T-helper 22 cell (primary cell): ENCODE measurements at regions not wholly inside any gene's neighbourhood (a gene's known extent, or its start where the extent isn't known, plus 50 kb on each side); places are given as distances from the start of the nearest gene placed in this dataset.
"Not testable (repeated sequence)": the region's sequence is repeated elsewhere in the genome, so short reads cannot be mapped to it uniquely, and the experiment has no call there.

Source experiments
- DNase-seq: peaks from one replicate; pipeline ENCODE4 v3.0.0-alpha.2; 2020; ENCODE audit warnings: low read depth

- DNase-seq: no peak
These were observed 231.9 kb downstream of the DLL1 start for GRCh38 chr6:170058878-170059485.

- no peak for DNase-seq
These were observed 232.7 kb downstream of the DLL1 start for GRCh38 chr6:170057961-170058877.

GRCh38 chr6:170057034-170057734 is 233.7 kb downstream of the DLL1 start:
- no peak for DNase-seq

- DNase-seq: no peak
These were observed 234.6 kb downstream of the DLL1 start for GRCh38 chr6:170056278-170056711.

- DNase-seq: not testable (repeated sequence)
These were observed 235.1 kb downstream of the DLL1 start for GRCh38 chr6:170055797-170056196.

GRCh38 chr6:170053966-170054661 is 236.8 kb downstream of the DLL1 start:
- DNase-seq: no peak

- DNase-seq: no peak
These were observed 237.7 kb downstream of the DLL1 start for GRCh38 chr6:170052991-170053821.

GRCh38 chr6:170051229-170052172 is 239.4 kb downstream of the DLL1 start:
- no peak for DNase-seq

- DNase-seq: no peak
These were observed 240.3 kb downstream of the DLL1 start for GRCh38 chr6:170050591-170051041.

GRCh38 chr6:170049641-170050561 is 241.0 kb downstream of the DLL1 start:
- DNase-seq: no peak

GRCh38 chr6:170048615-170049256 is 242.1 kb downstream of the DLL1 start:
- DNase-seq: no peak

- no peak for DNase-seq
These were observed 243.1 kb downstream of the DLL1 start for GRCh38 chr6:170047823-170048222.

- DNase-seq: no peak
These were observed 243.9 kb downstream of the DLL1 start for GRCh38 chr6:170046791-170047626.

GRCh38 chr6:170045981-170046667 is 244.8 kb downstream of the DLL1 start:
- DNase-seq: no peak

GRCh38 chr6:170045563-170045960 is 245.3 kb downstream of the DLL1 start:
- no peak for DNase-seq

GRCh38 chr6:170044836-170045562 is 245.9 kb downstream of the DLL1 start:
- DNase-seq: no peak
